GM18909 (cell line): ENCODE measurements at regions not wholly inside any gene's neighbourhood (a gene's known extent, or its start where the extent isn't known, plus 50 kb on each side); places are given as distances from the start of the nearest gene placed in this dataset.

Experiments used
- ATAC-seq: cut with Tn5 transposase; IDR thresholded peaks from one replicate; pipeline ENCODE4 v1.9.1; 2021; ENCODE audit warnings: mild to moderate bottlenecking; ENCODE audit not compliant: unreplicated experiment, poor library complexity

GRCh38 chr5:118778941-118779340, 209.4 kb downstream of the DTWD2 start:
- ATAC-seq, result no peak

GRCh38 chr5:118777189-118777736, 211.1 kb downstream of the DTWD2 start:
- no peak for ATAC-seq

- peak; percentile 62 for ATAC-seq
These were observed 211.6 kb downstream of the DTWD2 start for GRCh38 chr5:118776755-118777154.

GRCh38 chr5:118775790-118776499, 212.4 kb downstream of the DTWD2 start:
- peak; percentile 54 for ATAC-seq

GRCh38 chr5:118768607-118769175, 219.7 kb downstream of the DTWD2 start:
- no peak for ATAC-seq

GRCh38 chr5:118762291-118762690, 226.1 kb downstream of the DTWD2 start:
- ATAC-seq, result no peak

- no peak for ATAC-seq
These were observed 226.5 kb downstream of the DTWD2 start for GRCh38 chr5:118761814-118762213.

GRCh38 chr5:118752969-118753368, 235.4 kb downstream of the DTWD2 start:
- no peak for ATAC-seq

- ATAC-seq, result no peak
These were observed 252.0 kb downstream of the DTWD2 start for GRCh38 chr5:118736396-118736795.

GRCh38 chr5:118733394-118733793, 255.0 kb downstream of the DTWD2 start:
- ATAC-seq, result no peak

- no peak for ATAC-seq
These were observed 260.2 kb downstream of the DTWD2 start for GRCh38 chr5:118728191-118728590.

- ATAC-seq, result no peak
These were observed 261.5 kb downstream of the DTWD2 start for GRCh38 chr5:118726891-118727290.

GRCh38 chr5:118723021-118723338, 265.4 kb downstream of the DTWD2 start:
- ATAC-seq, result peak; percentile 90

GRCh38 chr5:118722122-118723020, 266.0 kb downstream of the DTWD2 start:
- ATAC-seq, result peak; percentile 72

- no peak for ATAC-seq
These were observed 276.6 kb downstream of the DTWD2 start for GRCh38 chr5:118711727-118712126.

- ATAC-seq, result no peak
These were observed 282.2 kb downstream of the DTWD2 start for GRCh38 chr5:118705959-118706667.

GRCh38 chr5:118703241-118703640, 285.1 kb downstream of the DTWD2 start:
- ATAC-seq, result no peak

- no peak for ATAC-seq
These were observed 286.6 kb downstream of the DTWD2 start for GRCh38 chr5:118701791-118702190.

GRCh38 chr5:118700510-118700909, 287.8 kb downstream of the DTWD2 start:
- ATAC-seq, result no peak

GRCh38 chr5:118698774-118699173, 289.6 kb downstream of the DTWD2 start:
- no peak for ATAC-seq
